HL-60 (cell line): ENCODE measurements at regions not wholly inside any gene's neighbourhood (a gene's known extent, or its start where the extent isn't known, plus 50 kb on each side); places are given as distances from the start of the nearest gene placed in this dataset.

Experiments
- DNase-seq, 2 experiments: peaks; one replicate each; pipeline ENCODE4 v3.0.0-alpha.2; 2010 to 2020; ENCODE audit warnings: low read depth in 1 of 2, low spot score in 1 of 2
- H3K27ac ChIP-seq: fragments of 250-450 bp; sonication (Bioruptor Pico); replicated peaks from 2 replicates; pipeline ENCODE4 v1.5.1; 2020; ENCODE audit warnings: mild to moderate bottlenecking, moderate library complexity
- H3K27me3 ChIP-seq: fragments of 250-450 bp; sonication (Bioruptor Pico); 2 replicates; pipeline ENCODE4 v1.5.1; 2021; ENCODE audit warnings: mild to moderate bottlenecking, moderate library complexity; ENCODE audit not compliant: insufficient read depth, poor library complexity, severe bottlenecking
- H3K4me3 ChIP-seq: replicated peaks from 2 replicates; pipeline ENCODE4 v1.5.1; 2011; ENCODE audit warnings: mild to moderate bottlenecking, control low read depth, low read length; ENCODE audit not compliant: insufficient read depth
- CTCF ChIP-seq: IDR thresholded peaks from one replicate; pipeline ENCODE4 v1.5.1; 2011; ENCODE audit warnings: low read length, control low read depth, inconsistent platforms; ENCODE audit not compliant: insufficient read depth
- GABPA ChIP-seq: IDR thresholded peaks from 2 replicates; pipeline ENCODE4 v1.6.1; 2012; ENCODE audit warnings: low read depth
- POLR2AphosphoS5 ChIP-seq: IDR thresholded peaks from 2 replicates; pipeline ENCODE4 v1.6.1; 2012; ENCODE audit warnings: low read depth
- REST ChIP-seq: IDR thresholded peaks from 2 replicates; pipeline ENCODE4 v1.6.1; 2012; ENCODE audit warnings: low read depth; ENCODE audit not compliant: insufficient replicate concordance
- SPI1 ChIP-seq: IDR thresholded peaks from 2 replicates; pipeline ENCODE4 v1.6.1; 2012; ENCODE audit warnings: low read depth, mild to moderate bottlenecking, borderline replicate concordance

- no peak for DNase-seq
- TF ChIP-seq CTCF (no peak), GABPA (no peak), SPI1 (no peak), REST (no peak), POLR2AphosphoS5 (no peak)
- Histone ChIP-seq H3K27ac (no peak overlapping the region), H3K27me3 (peaks cover 11% of the 10 kb centered on the region), H3K4me3 (no peak overlapping the region)
These were observed 99.4 kb upstream of the HAND1 start for GRCh38 chr5:154577416-154577815.

- Histone ChIP-seq H3K27ac (no peak overlapping the region), H3K4me3 (no peak overlapping the region), H3K27me3 (peaks cover 11% of the 10 kb centered on the region)
- DNase-seq = no peak
- TF ChIP-seq REST (no peak), GABPA (no peak), CTCF (no peak), SPI1 (no peak), POLR2AphosphoS5 (no peak)
These were observed 98.4 kb upstream of the HAND1 start for GRCh38 chr5:154576429-154576806.

- TF ChIP-seq GABPA (no peak), CTCF (no peak), POLR2AphosphoS5 (no peak), REST (no peak), SPI1 (no peak)
- H3K4me3 ChIP-seq = no peak overlapping the region
- no peak overlapping the region for H3K27ac ChIP-seq
- H3K27me3 ChIP-seq = peaks cover 11% of the 10 kb centered on the region
- no peak for DNase-seq
These were observed 97.8 kb upstream of the HAND1 start for GRCh38 chr5:154575546-154576428.
